ENCODE measurements at regions not wholly inside any gene's neighbourhood (a gene's known extent, or its start where the extent isn't known, plus 50 kb on each side); places are given as distances from the start of the nearest gene placed in this dataset.

DNA sequence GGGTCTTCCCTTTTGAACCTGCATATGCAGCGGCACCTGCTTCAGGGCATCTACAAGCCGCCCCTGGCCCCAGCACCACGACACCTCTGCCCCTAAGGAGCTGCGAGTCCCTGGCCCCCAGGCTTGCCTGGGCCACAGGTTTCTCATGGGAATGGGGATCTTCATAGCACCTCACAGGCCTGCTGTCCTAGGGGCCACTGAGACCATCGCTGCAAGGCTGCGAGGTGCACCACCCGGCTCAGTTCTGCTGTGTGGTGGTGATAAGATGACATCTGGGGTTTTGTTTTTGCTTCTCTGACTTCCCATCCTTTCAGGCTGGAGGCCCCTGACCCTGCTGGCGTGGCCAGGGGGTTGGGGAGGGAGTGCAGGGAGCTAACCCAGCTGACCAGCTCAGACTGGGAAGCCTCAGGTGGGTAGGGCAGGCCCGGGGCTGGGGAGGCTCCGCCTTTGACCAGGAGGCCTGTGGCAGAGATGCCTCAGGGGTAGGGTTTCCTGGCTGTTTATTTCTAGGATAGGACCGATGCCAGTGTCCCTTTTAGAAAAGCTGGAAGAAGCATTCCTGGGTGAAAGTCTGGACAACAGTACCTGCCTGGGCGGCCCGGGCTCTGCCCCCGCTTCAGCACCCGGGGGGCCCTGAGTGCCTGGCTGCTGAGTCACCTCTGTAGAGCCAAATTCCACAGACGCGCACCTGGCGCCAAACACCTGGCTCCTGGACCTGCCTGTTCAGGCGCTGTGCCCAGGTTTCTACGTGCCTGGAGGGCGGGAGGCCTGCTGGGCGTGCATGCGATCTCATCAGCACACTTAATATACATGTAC, 264.7 kb downstream of the DLL1 start:
- in situ Hi-C loops (cut with MboI; ENCODE audit: low pct_unique_long_range_greater_than_20kb in 2 of 9, low sequenced_read_pairs in 9 of 9, unreplicated experiment in 9 of 9) = no loop called here
- Histone ChIP-seq H3K4me1 (replicated peaks in 1 of 2) (peaks cover 0 to 3% of the 10 kb centered on the region in 2 donors), H3K4me3 (no peak overlapping the region), H3K27ac (no peak overlapping the region)
- 92 to 100% (median 98%) methylated on average over 1 to 6 of the region's 23 CpGs; no CpG with 5 or more reads in 6 of the 10 experiments for WGBS, 10 experiments
- ATAC-seq (replicated peaks in 6 of 8) = peak in 1 of 8 experiments; percentile 49

DNA sequence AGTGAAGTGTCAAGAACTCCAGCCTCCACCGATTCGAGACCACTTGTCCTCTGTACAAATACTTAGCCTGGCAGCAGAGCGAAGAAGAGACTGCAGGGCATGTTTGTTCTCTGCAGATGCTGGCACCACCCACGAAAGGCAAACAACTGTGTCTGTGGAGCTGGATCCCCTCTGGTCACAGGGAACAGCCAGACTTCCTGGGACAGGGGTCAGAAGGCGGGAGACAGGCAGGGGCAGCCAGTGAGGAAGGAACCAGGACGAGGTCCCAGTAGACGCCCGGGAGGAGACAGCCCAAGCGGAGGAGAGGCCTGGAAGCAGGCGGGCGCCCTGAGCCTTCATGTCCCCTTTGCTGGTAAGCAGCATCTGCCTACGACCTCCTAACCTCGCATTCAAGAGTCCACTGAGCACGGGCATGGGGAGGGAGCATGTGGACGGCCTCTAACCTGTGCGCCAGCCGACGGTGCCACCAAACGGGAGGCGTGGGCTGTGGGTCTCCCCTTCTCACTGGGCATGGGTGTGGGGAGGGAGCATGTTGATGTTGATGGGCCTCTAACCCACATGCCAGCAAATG, 265.5 kb downstream of the DLL1 start:
- Histone ChIP-seq H3K4me3 (no peak overlapping the region), H3K27ac (no peak overlapping the region), H3K4me1 (replicated peaks in 1 of 2) (no peaks in the 10 kb centered on the region)
- ATAC-seq (replicated peaks in 6 of 8) = peak in 2 of 8 experiments; percentile 7 to 54
- in situ Hi-C loops (cut with MboI; ENCODE audit: low pct_unique_long_range_greater_than_20kb in 2 of 9, low sequenced_read_pairs in 9 of 9, unreplicated experiment in 9 of 9) = no loop called here
- 16 to 90% (median 76%) methylated on average over 2 to 6 of the region's 20 CpGs; no CpG with 5 or more reads in 5 of the 10 experiments for WGBS, 10 experiments

DNA sequence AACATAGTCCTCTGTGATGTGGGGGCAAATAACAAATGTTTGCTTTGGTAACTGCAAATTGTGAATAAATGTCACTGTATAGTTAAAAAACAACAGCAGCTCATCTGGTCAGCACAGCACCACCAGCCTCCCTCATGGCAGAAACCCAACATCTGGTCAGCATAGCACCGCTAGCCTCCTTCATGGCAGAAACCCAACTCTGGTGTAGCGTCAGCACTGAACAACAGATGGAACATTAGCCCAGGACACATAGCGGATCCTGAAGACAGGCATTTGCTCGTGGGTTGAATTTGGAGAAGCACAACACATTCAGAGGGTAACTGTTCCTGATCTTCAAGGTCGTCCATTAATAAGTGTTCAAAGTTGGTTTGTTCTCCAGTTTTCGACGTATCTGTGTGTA, 265.9 kb downstream of the DLL1 start:
- peak in 3 of 8 experiments; percentile 83 to 90 (median 87) for ATAC-seq (replicated peaks in 6 of 8)
- no peaks in the 10 kb centered on the region for H3K4me1 ChIP-seq (replicated peaks in 1 of 2)
- no peak overlapping the region for H3K27ac ChIP-seq
- no peak overlapping the region for H3K4me3 ChIP-seq
- WGBS, 10 experiments = 0 to 100% (median 41%) methylated on average over 1 to 7 of the region's 7 CpGs; no CpG with 5 or more reads in 2 of the 10 experiments
- in situ Hi-C loops (cut with MboI; ENCODE audit: low pct_unique_long_range_greater_than_20kb in 2 of 9, low sequenced_read_pairs in 9 of 9, unreplicated experiment in 9 of 9) = no loop called here

DNA sequence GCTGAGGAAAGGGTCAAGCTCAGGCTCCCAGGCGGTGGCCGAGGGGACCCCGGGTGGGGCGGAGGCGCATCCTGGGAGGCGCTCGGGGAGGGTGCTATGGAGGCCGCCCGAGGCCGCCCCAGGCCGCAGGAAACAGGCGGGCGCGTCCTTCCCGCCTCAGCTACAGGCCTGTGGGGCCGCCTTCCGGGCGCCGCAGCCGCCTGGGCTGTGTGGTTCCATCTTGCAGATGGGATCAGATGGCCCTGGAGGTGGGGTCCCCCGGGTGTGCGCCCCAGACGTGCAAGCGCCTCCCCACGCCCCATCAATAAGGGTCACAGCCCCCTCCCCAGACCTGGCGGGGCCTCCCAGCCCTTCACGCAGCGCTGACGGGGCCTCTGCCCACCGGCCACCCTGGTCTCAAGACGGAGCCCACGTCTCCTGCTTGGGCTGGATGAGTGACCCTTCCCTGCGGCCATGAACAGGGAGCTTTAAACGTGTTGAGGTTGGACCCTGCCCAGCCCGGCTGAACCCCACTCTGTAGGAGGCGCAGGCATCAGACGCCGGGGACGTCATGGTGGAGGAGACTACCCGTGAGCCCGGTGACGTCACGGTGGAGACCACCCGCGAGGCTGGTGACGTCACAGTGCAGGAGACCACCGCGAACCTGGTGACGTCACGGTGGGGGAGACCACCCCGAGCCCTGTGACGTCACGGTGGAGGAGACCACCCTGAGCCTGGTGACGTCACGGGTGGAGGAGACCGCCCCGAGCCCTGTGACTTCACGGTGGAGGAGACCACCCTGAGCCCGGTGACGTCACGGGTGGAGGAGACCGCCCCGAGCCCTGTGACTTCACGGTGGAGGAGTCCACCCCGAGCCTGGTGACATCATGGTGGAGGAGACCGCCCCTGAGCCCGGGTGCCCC, 267.0 kb downstream of the DLL1 start:
- no peak for ATAC-seq (replicated peaks in 6 of 8)
- WGBS, 10 experiments = 76 to 93% (median 84%) methylated on average over 2 to 15 of the region's 67 CpGs; no CpG with 5 or more reads in 6 of the 10 experiments
- H3K4me3 ChIP-seq = no peak overlapping the region
- H3K27ac ChIP-seq = no peak overlapping the region
- in situ Hi-C loops (cut with MboI; ENCODE audit: low pct_unique_long_range_greater_than_20kb in 2 of 9, low sequenced_read_pairs in 9 of 9, unreplicated experiment in 9 of 9) = no loop called here
- no peaks in the 10 kb centered on the region for H3K4me1 ChIP-seq (replicated peaks in 1 of 2)

DNA sequence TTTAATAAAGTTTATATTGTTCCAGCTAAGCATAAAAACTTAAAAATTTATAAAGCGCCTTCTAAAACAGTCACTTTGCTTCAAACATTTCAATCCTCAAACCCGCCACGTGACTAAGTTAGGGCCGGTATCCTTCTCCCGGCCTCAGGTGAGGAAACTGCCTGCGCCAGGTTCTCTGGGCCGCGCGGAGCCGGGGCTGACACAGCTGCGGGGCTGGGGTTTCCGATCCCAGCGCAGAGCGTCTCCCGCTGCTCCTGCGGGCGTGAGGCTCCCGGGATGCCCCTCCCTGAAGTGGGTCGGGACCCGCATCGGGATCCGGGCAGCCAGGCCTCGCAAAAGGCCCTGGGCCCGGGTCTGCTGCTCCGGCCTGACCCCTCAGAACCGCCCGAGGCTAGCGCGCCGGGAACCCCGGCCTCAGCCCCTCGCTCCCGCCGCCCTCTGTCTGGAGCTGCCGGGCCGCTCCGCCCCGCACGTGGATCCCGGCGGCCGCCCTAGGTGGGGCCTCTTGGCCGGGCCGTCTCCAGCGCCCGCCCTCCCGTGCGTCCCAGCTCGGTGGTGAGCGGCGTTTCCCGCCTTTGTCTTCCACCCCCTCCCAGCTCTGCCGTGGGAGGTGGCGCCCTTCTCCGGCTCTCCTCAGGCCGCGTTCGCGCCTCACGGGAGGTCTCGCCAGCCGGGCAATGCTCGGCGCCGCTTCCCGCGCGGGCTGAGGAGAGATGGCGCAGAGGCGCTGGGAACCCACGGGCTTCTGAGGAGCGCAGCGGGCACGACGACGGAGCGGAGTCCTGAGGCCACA, 267.9 kb downstream of the DLL1 start:
- no peak overlapping the region for H3K27ac ChIP-seq
- 60 to 100% (median 87%) methylated on average over 1 to 26 of the region's 77 CpGs; no CpG with 5 or more reads in 4 of the 10 experiments for WGBS, 10 experiments
- H3K4me3 ChIP-seq = no peak overlapping the region
- in situ Hi-C loops (cut with MboI; ENCODE audit: low pct_unique_long_range_greater_than_20kb in 2 of 9, low sequenced_read_pairs in 9 of 9, unreplicated experiment in 9 of 9) = no loop called here
- H3K4me1 ChIP-seq (replicated peaks in 1 of 2) = no peaks in the 10 kb centered on the region
- ATAC-seq (replicated peaks in 6 of 8) = no peak

DNA sequence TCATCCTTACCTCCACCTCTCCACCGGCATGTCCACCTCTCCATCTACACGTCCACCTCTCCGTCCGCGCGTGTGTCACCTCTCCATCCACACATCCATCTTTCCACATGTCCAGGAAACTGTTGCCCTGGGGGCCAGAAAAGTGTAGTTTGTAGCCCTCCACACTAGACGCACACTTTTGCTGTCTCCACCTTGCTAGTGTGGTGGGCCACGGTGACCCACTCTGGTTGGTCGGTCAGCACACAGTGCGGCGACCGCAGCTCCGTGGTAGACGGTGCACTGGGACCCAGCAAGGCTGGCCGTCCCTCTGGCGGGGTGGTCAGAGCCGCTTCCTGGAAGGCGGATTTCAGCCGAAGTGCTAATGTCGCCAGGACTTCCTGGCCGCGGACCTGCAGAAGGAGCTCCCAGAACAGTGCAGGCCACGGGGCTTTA, 268.6 kb downstream of the DLL1 start:
- no peak for ATAC-seq (replicated peaks in 6 of 8)
- Histone ChIP-seq H3K4me1 (replicated peaks in 1 of 2) (no peaks in the 10 kb centered on the region), H3K4me3 (no peak overlapping the region), H3K27ac (no peak overlapping the region)
- in situ Hi-C loops (cut with MboI; ENCODE audit: low pct_unique_long_range_greater_than_20kb in 2 of 9, low sequenced_read_pairs in 9 of 9, unreplicated experiment in 9 of 9) = no loop called here
- 80 to 100% (median 88%) methylated on average over 3 to 21 of the region's 23 CpGs; no CpG with 5 or more reads in 4 of the 10 experiments for WGBS, 10 experiments

DNA sequence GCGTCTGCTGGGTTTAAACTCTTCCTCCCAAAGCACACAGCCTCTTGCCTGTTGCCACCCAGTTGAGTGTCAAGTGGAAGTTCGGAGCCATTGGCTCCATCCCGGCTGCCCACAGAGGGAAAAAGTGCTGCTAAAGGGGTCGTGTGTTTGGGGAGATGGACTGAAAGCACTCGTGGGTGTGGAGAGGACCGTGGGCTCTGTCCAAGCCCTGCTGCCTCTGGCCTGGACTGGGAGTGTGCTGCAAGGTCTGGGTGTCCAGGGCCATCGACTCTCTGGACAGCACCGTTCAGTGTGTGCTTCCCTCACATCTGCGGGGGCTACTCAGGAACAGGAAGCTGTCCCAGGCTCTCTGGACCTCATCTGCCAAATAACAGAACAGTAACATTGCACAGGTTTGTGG, 269.3 kb downstream of the DLL1 start:
- 40 to 96% (median 80%) methylated on average over 2 to 5 of the region's 9 CpGs; no CpG with 5 or more reads in 5 of the 10 experiments for WGBS, 10 experiments
- in situ Hi-C loops (cut with MboI; ENCODE audit: low pct_unique_long_range_greater_than_20kb in 2 of 9, low sequenced_read_pairs in 9 of 9, unreplicated experiment in 9 of 9) = no loop called here

DNA sequence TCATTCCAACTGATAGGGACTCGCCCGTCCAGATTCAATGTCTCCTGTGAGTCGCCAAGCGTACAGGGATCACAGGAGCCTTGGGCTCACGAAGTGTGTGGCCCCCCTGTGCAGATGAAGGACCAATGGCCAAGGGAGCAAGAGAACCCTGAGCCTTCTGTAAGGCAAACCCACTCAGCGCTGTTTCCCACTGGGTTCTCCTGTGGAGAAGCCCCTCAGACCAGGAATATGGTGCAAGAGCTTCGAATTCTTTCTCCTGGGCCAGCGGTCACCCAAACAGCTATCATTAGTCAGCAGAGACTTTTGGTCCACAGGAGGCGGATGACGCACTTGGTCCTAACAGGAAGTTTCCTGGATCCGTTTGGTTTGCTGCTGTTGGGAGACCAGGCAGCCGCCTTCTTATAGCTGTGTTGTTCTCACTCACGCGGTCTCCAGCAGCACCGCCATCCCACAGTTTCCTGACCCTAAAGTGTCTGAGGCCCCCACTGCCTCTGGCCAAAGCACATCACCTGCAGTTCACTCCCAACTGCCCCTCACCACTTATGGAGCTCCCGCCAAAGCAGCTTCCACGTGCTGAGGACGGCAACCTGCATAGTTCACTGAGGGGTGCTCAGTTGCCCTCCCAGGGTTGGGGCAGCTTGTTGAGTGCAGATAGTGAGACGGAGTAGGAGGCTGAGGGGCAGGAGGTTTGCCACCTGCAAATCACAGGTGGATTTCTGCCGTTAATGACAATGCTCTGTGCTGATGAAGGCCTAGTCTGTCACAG, 268.6 kb downstream of the ERMARD start:
- Histone ChIP-seq H3K4me3 (no peak overlapping the region), H3K27ac (no peak overlapping the region), H3K4me1 (replicated peaks in 1 of 2) (no peaks in the 10 kb centered on the region)
- in situ Hi-C loops (cut with MboI; ENCODE audit: low pct_unique_long_range_greater_than_20kb in 2 of 9, low sequenced_read_pairs in 9 of 9, unreplicated experiment in 9 of 9) = no loop called here
- ATAC-seq (replicated peaks in 6 of 8) = no peak
- WGBS, 10 experiments = 29 to 100% (median 87%) methylated on average over 1 to 16 of the region's 20 CpGs; no CpG with 5 or more reads in 2 of the 10 experiments

More for the DNA sequence above, 269.3 kb downstream of the DLL1 start:
- Histone ChIP-seq H3K4me1 (replicated peaks in 1 of 2) (no peaks in the 10 kb centered on the region), H3K27ac (no peak overlapping the region), H3K4me3 (no peak overlapping the region)
- ATAC-seq (replicated peaks in 6 of 8) = no peak

DNA sequence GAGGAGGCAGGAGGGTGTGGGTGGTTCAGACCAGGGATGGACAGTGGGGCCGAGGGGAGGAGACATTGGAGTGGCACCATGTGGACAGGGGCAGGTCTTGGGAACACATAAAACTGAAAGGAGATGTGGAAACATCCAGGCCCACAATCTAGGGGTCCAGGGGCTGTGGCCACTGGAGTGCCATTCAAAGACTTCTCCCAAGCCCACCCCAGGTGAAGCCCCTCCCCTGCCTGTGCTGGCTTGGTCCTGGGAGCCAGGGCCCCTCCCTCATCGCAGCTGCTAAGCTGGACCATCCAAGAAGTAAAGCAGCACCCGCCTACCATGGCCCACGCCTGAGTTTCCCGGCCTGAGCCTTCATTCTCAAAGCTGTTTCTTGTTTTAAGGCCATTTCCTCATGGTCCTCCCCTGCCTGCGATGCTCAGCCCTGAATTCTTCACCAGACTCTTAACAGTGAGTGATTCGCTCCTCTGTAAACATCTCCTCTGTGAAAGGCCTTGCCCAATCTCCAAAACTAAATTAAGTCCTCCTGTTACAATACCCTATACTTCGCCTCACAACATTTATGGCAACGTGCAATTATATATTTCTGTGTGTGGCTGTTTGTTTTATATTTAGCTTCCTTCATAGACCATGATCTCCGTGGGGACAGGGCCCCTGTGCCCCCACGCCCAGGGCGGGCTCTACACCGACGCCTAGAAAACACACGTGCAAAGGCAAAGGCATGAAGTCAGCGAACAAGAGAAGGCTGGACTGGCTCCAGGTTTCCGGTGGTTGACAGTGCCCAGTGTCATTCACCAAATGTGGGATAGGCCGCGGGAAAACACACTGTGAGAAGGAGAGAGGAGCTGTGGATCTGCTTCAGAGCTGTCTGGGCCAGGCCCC, 267.8 kb downstream of the ERMARD start:
- 8 to 94% (median 85%) methylated on average over 1 to 15 of the region's 19 CpGs; no CpG with 5 or more reads in 1 of the 10 experiments for WGBS, 10 experiments
- H3K4me1 ChIP-seq (replicated peaks in 1 of 2) = no peaks in the 10 kb centered on the region
- no peak overlapping the region for H3K4me3 ChIP-seq
- no peak overlapping the region for H3K27ac ChIP-seq
- peak in 2 of 8 experiments; percentile 63 to 70 for ATAC-seq (replicated peaks in 6 of 8)
- in situ Hi-C loops (cut with MboI; ENCODE audit: low pct_unique_long_range_greater_than_20kb in 2 of 9, low sequenced_read_pairs in 9 of 9, unreplicated experiment in 9 of 9) = no loop called here

DNA sequence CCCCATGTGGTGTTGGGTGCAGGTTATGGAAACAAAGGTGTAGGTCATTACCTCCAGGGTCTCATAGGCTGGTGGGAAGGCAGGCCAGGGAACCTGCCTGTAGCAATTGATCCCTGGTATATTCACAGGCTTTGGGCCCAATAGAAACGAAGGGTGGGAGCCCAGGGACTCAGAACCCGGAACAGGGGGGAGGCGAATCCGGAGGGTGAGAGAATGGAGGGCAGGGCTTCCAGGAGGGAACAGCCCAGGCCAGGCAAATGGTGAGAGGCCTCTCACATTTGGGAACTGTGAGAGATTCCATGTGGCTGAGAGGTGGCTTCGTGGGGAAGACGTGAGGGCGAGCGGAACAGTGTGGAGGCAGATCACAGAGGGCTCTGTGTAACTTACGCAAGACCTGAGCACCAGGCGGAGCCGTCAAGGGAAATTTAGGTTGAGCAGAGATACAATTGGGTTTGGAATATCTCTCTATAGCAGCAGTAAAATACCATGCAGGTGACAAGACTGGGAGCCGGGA, 267.1 kb downstream of the ERMARD start:
- no peak for ATAC-seq (replicated peaks in 6 of 8)
- H3K27ac ChIP-seq = no peak overlapping the region

More for the DNA sequence above, 267.1 kb downstream of the ERMARD start:
- WGBS, 10 experiments = 50 to 100% (median 78%) methylated on average over 1 to 9 of the region's 12 CpGs; no CpG with 5 or more reads in 4 of the 10 experiments
- no peak overlapping the region for H3K4me3 ChIP-seq
- H3K4me1 ChIP-seq (replicated peaks in 1 of 2) = no peaks in the 10 kb centered on the region
- in situ Hi-C loops (cut with MboI; ENCODE audit: low pct_unique_long_range_greater_than_20kb in 2 of 9, low sequenced_read_pairs in 9 of 9, unreplicated experiment in 9 of 9) = no loop called here
